ENCODE measurements at regions not wholly inside any gene's neighbourhood (a gene's known extent, or its start where the extent isn't known, plus 50 kb on each side); places are given as distances from the start of the nearest gene placed in this dataset.

DNA sequence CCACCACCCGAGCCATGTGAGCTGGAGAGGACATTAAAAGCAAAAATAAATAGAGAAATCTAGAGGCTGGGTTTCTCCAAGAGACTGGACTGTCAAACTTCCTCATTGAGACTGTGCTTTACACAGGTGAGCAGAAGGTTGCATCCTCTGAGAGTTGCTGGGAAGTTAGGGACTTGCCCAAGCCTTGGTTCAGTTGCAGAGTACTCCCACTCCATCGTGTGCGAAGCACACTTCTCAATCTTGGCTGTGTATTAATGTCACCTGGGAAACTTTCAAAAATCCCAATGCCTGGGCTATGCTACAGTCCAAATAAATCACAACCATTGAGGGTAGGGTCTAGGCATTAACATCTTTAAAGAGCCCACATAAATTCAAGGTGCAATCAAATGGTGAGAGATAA is 89.2 kb downstream of the ZNF330 start:
- Histone ChIP-seq H3K4me1 (ENCODE audit: control insufficient read depth, low read length) (peaks cover 4% of the 10 kb centered on the region), H3K79me2 (ENCODE audit: control insufficient read depth, low read length) (no peaks in the 10 kb centered on the region), H3K9me3 (ENCODE audit: control insufficient read depth, insufficient read depth, low read length) (no peaks in the 10 kb centered on the region), H3F3A (ENCODE audit: control insufficient read depth, insufficient read depth) (no peaks in the 10 kb centered on the region), H3K9me2 (replicated peaks; ENCODE audit: control insufficient read depth, low read length) (no peaks in the 10 kb centered on the region), H3K4me2 (ENCODE audit: low read length) (no peak overlapping the region), H3K27me3 (ENCODE audit: control insufficient read depth, low read length) (no peaks in the 10 kb centered on the region; the same call in 1 of the 2 replicates), H4K20me1 (ENCODE audit: control insufficient read depth, insufficient read depth, low read depth, low read length) (no peaks in the 10 kb centered on the region), H3K4me3 (ENCODE audit: low read length) (no peak overlapping the region), H3K36me3 (ENCODE audit: control insufficient read depth, low read length) (no peaks in the 10 kb centered on the region), H3K27ac (ENCODE audit: low read depth, low read length) (no peak overlapping the region)
- TF ChIP-seq, protein P1, sequence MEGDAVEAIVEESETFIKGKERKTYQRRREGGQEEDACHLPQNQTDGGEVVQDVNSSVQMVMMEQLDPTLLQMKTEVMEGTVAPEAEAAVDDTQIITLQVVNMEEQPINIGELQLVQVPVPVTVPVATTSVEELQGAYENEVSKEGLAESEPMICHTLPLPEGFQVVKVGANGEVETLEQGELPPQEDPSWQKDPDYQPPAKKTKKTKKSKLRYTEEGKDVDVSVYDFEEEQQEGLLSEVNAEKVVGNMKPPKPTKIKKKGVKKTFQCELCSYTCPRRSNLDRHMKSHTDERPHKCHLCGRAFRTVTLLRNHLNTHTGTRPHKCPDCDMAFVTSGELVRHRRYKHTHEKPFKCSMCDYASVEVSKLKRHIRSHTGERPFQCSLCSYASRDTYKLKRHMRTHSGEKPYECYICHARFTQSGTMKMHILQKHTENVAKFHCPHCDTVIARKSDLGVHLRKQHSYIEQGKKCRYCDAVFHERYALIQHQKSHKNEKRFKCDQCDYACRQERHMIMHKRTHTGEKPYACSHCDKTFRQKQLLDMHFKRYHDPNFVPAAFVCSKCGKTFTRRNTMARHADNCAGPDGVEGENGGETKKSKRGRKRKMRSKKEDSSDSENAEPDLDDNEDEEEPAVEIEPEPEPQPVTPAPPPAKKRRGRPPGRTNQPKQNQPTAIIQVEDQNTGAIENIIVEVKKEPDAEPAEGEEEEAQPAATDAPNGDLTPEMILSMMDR (IDR thresholded peaks at IDR 0.05; ENCODE audit: low read depth, low read length, poor library complexity, severe bottlenecking) = no peak
- no peak for TF ChIP-seq EZH2phosphoT487 (IDR thresholded peaks at IDR 0.05; ENCODE audit: borderline replicate concordance, low read length)

DNA sequence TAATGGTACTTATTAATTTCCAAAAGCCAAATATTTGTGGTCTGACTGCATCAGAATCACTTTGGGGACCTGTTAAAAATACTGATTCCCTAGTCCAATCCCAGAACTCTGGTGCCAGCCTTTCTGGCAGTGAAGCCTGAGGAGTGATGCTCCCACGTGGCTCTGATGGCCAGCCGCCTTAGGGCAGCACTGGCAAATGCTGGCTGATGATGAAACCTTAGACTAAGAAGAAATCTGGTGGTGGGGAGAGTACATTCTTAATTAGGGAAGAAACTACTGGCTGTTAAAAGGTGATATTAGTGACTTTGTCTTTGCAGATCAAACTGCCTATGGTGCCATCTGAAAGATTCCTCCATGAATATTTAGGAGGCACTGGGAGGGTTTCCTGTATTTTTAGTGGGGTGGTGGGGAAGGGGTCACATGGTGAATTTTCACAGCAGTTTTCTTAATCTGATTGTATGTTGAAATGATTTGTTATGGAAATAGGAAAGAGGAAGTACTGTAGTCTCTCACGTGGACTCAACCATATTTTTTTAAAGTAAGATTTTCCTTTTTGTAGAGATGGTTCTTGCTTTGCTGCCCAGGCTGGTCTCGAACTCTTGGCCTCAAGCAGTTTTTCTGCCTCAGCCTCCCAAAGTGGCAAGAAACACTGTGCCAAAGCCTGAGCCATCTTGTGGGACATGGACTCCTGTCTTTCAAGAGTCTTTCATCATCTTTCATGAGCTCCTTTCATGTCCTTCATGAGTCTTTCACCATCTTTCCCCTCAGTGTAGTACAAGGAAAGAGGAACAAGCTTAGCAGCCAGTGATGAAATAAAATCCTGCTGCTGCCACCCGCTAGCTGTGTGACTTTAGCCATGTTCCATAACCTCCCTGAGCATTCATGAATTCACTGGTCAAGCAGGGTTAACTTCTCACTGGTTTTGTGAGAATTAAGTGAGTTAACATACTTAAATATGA is 90.8 kb downstream of the ZNF330 start:
- TF ChIP-seq, protein P1 (IDR thresholded peaks at IDR 0.05; ENCODE audit: low read depth, low read length, poor library complexity, severe bottlenecking) = no peak
- no peak for TF ChIP-seq EZH2phosphoT487 (IDR thresholded peaks at IDR 0.05; ENCODE audit: borderline replicate concordance, low read length)
- H4K20me1 ChIP-seq (ENCODE audit: control insufficient read depth, insufficient read depth, low read depth, low read length) = no peaks in the 10 kb centered on the region

DNA sequence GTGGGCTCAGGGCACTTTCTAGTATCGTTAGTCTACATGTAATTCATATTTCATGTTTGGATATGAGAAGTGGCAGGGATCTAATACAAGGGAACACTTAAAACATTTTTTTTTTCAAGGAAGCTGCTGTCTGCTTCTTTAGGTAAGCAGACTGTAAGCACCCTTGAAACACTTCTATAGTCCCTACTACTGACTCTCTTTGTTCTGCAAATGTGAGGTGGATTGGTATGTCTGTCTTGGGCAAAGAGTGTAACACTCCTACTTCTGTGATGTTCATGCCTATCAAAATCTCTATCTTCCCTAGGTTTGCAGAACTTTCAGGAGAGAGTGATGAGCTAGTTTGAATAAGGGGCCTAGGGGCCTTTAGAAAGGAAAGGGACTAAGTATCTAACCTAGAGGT is 93.9 kb downstream of the ZNF330 start:
- Histone ChIP-seq H3K4me3 (ENCODE audit: low read length) (no peak overlapping the region), H3K27me3 (ENCODE audit: control insufficient read depth, low read length) (0 out of 2 replicates have a peak, but pooled peaks cover 2% of the 10 kb centered on the region), H3K9me3 (ENCODE audit: control insufficient read depth, insufficient read depth, low read length) (no peaks in the 10 kb centered on the region), H4K20me1 (ENCODE audit: control insufficient read depth, insufficient read depth, low read depth, low read length) (no peaks in the 10 kb centered on the region), H3K4me1 (ENCODE audit: control insufficient read depth, low read length) (no peaks in the 10 kb centered on the region), H3K27ac (ENCODE audit: low read depth, low read length) (no peak overlapping the region), H3K9me2 (replicated peaks; ENCODE audit: control insufficient read depth, low read length) (no peaks in the 10 kb centered on the region), H3K36me3 (ENCODE audit: control insufficient read depth, low read length) (no peaks in the 10 kb centered on the region), H3K4me2 (ENCODE audit: low read length) (no peak overlapping the region), H3K79me2 (ENCODE audit: control insufficient read depth, low read length) (no peaks in the 10 kb centered on the region), H3F3A (ENCODE audit: control insufficient read depth, insufficient read depth) (no peaks in the 10 kb centered on the region)
- TF ChIP-seq, protein P1 (IDR thresholded peaks at IDR 0.05; ENCODE audit: low read depth, low read length, poor library complexity, severe bottlenecking) = no peak
- TF ChIP-seq EZH2phosphoT487 (IDR thresholded peaks at IDR 0.05; ENCODE audit: borderline replicate concordance, low read length) = no peak

More for the DNA sequence above, 90.8 kb downstream of the ZNF330 start:
- Histone ChIP-seq H3K4me3 (ENCODE audit: low read length) (no peak overlapping the region), H3K27ac (ENCODE audit: low read depth, low read length) (no peak overlapping the region), H3K27me3 (ENCODE audit: control insufficient read depth, low read length) (no peaks in the 10 kb centered on the region), H3K4me1 (ENCODE audit: control insufficient read depth, low read length) (peaks cover 4% of the 10 kb centered on the region), H3K9me3 (ENCODE audit: control insufficient read depth, insufficient read depth, low read length) (no peaks in the 10 kb centered on the region), H3K79me2 (ENCODE audit: control insufficient read depth, low read length) (no peaks in the 10 kb centered on the region), H3K36me3 (ENCODE audit: control insufficient read depth, low read length) (no peaks in the 10 kb centered on the region), H3F3A (ENCODE audit: control insufficient read depth, insufficient read depth) (no peaks in the 10 kb centered on the region), H3K4me2 (ENCODE audit: low read length) (no peak overlapping the region), H3K9me2 (replicated peaks; ENCODE audit: control insufficient read depth, low read length) (no peaks in the 10 kb centered on the region)
